Heart left ventricle (tissue), 16 donors: ENCODE measurements at regions not wholly inside any gene's neighbourhood (a gene's known extent, or its start where the extent isn't known, plus 50 kb on each side); places are given as distances from the start of the nearest gene placed in this dataset.

Experiments
- ATAC-seq, 4 donors: fragments of 200-7000 bp; cut with Tn5 transposase; one replicate each; pipeline ENCODE4 v1.9.1; 2020 to 2022; ENCODE audit warnings: moderate library complexity in 4 of 4, mild to moderate bottlenecking in 3 of 4, moderate number of reproducible peaks in 1 of 4
- DNase-seq, 5 donors: peaks; one replicate each; pipeline ENCODE4 v3.0.0-alpha.2; 2020
- H3K27ac ChIP-seq, 12 donors: fragments of 200-600 bp; sonication (generic) in 4 of 12; one replicate each; pipeline versions ENCODE4 v1.5.0 to v1.8.0; 2016 to 2022; ENCODE audit warnings: mild to moderate bottlenecking in 2 of 12
- H3K27me3 ChIP-seq, 9 donors: fragments of 200-600 bp; sonication (generic) in 2 of 9; one replicate each; pipeline versions ENCODE4 v1.5.1 to v1.8.0; 2016 to 2022; ENCODE audit warnings: mild to moderate bottlenecking in 3 of 9
- H3K36me3 ChIP-seq, 9 donors: fragments of 200-600 bp; sonication (generic) in 2 of 9; one replicate each; pipeline versions ENCODE4 v1.5.0 to v1.8.0; 2018 to 2022; ENCODE audit warnings: mild to moderate bottlenecking in 2 of 9
- H3K4me1 ChIP-seq, 12 donors: fragments of 200-600 bp; sonication (generic) in 4 of 12; one replicate each; pipeline versions ENCODE4 v1.5.0 to v1.8.0; 2016 to 2022; ENCODE audit warnings: mild to moderate bottlenecking in 3 of 12
- H3K4me3 ChIP-seq, 12 donors: fragments of 200-600 bp; sonication (generic) in 4 of 12; one replicate each; pipeline versions ENCODE4 v1.5.0 to v1.8.0; 2017 to 2022; ENCODE audit warnings: mild to moderate bottlenecking in 9 of 12, moderate library complexity in 4 of 12
- H3K9me3 ChIP-seq, 12 donors: fragments of 200-600 bp; sonication (generic) in 4 of 12; one replicate each; pipeline versions ENCODE4 v1.5.0 to v1.8.0; 2016 to 2022; ENCODE audit warnings: mild to moderate bottlenecking in 1 of 12
- CTCF ChIP-seq, 12 donors: fragments of 200-600 bp; sonication (generic) in 4 of 12; IDR thresholded peaks; one replicate each; pipeline versions ENCODE4 v1.5.0 to v1.8.0; 2018 to 2022; ENCODE audit warnings: antibody characterized with exemption in 12 of 12, mild to moderate bottlenecking in 5 of 12
- POLR2A ChIP-seq, 2 donors: fragments of 450-650 bp; IDR thresholded peaks; one replicate each; pipeline ENCODE4 v1.6.1; 2017; ENCODE audit warnings: antibody characterized with exemption in 2 of 2, mild to moderate bottlenecking in 2 of 2, moderate library complexity in 2 of 2
- WGBS, 4 donors: extraction: QIAGEN DNeasy Blood & Tissue Kit in 2 of 4; methylation state at CpG; one replicate each; pipeline versions ENCODE4 v1.1.5 to v1.1.7; 2013 to 2018; 5-methylcytosine and 5-hydroxymethylcytosine counted together
- intact Hi-C, 10 donors: fragments of 100-400 bp; cut with DNase I; formaldehyde crosslinking; loops; one replicate each; pipeline versions ENCODE4 v1.11.1 to v1.14.2; 2022
- donor health status: ischemic (EF 13 %, LVEDD 7.1; RV severe dilation, severe dysfunction).
- donor health status: healthy with polysubstance abuse.
- donor health status: DM: no; HTN: yes; CAD: no.
- donor health status: DM: no; HTN: no; CAD: no.
- donor health status: ischemic (EF 25% LVEDD 6.9; RV normal size, moderate dysfunction).
- donor health status: ischemic (EF 25% LVEDD 5.7; RV mildly dilated, moderate dysfunction).
- donor health status: healthy.
- donor health status: DM: yes; HTN: yes; CAD: no.
- donor health status: ischemic (EF 35%, LVEDD 5.7; RV mildly dilated, moderate dysfunction).
- donor health status: nonischemic (EF 11% LVEDD 7.7; RV severe dilation, severe dysfunction).
- donor health status: DM: yes; HTN: yes; CAD: no.
- donor health status: PGD.
- donor health status: ischemic (EF 29% LVEDD 5.4; RV normal size, mild dysfunction).
- donor health status: nonischemic (EF 23%, LVEDD 6.1; RV moderate dilation, normal function).

- Histone ChIP-seq H3K27ac (peak overlapping the region in 10 of 12 donors; percentile 1 to 56 (median 40)), H3K36me3 (no peaks in the 10 kb centered on the region), H3K4me3 (no peak overlapping the region), H3K9me3 (peaks cover 0 to 9% (median under 1%) of the 10 kb centered on the region in 12 donors), H3K27me3 (no peaks in the 10 kb centered on the region), H3K4me1 (peaks cover 0 to 31% (median 18%) of the 10 kb centered on the region in 12 donors)
- ATAC-seq (no peak), DNase-seq (no peak)
- WGBS, 4 donors: 67 to 83% (median 71%) methylated on average over 1 of the region's 1 CpG
- TF ChIP-seq CTCF (IDR thresholded peaks at IDR 0.05) (no peak), POLR2A (IDR thresholded peaks at IDR 0.05) (no peak)
- intact Hi-C loops: loop anchor here in 1 of 10 donors (5.0 kb wide), 1 partner anchor 48 kb away; no protein-coding TSS in a partner anchor
Measured at GRCh38 chr6:138719744-138720143, 53.8 kb upstream of the CCDC28A start.

GRCh38 chr6:138722425-138723371 is 50.9 kb upstream of the CCDC28A start:
- Histone ChIP-seq H3K4me1 (peaks cover 0 to 34% (median 19%) of the 10 kb centered on the region in 12 donors), H3K27ac (no peak overlapping the region), H3K4me3 (no peak overlapping the region), H3K36me3 (no peaks in the 10 kb centered on the region), H3K9me3 (no peaks in the 10 kb centered on the region), H3K27me3 (no peaks in the 10 kb centered on the region)
- TF ChIP-seq POLR2A (IDR thresholded peaks at IDR 0.05) (no peak), CTCF (IDR thresholded peaks at IDR 0.05) (no peak)
- intact Hi-C loops: loop anchor here in 1 of 10 donors (5.0 kb wide), 1 partner anchor 45 kb away; no protein-coding TSS in a partner anchor
- DNase-seq: no peak
- ATAC-seq: no peak
- 76 to 80% (median 77%) methylated on average over 4 of the region's 4 CpGs for WGBS, 4 donors
